ENCODE measurements at regions not wholly inside any gene's neighbourhood (a gene's known extent, or its start where the extent isn't known, plus 50 kb on each side); places are given as distances from the start of the nearest gene placed in this dataset.

GRCh38 chr12:107584563-107584962 lies 101.0 kb upstream of the PWP1 start:
- TF ChIP-seq CTCF (IDR thresholded peaks at IDR 0.05) (no peak), POLR2A (IDR thresholded peaks at IDR 0.05) (no peak), POLR2AphosphoS5 (IDR thresholded peaks at IDR 0.05) (no peak)
